ENCODE measurements at regions not wholly inside any gene's neighbourhood (a gene's known extent, or its start where the extent isn't known, plus 50 kb on each side); places are given as distances from the start of the nearest gene placed in this dataset.

DNA sequence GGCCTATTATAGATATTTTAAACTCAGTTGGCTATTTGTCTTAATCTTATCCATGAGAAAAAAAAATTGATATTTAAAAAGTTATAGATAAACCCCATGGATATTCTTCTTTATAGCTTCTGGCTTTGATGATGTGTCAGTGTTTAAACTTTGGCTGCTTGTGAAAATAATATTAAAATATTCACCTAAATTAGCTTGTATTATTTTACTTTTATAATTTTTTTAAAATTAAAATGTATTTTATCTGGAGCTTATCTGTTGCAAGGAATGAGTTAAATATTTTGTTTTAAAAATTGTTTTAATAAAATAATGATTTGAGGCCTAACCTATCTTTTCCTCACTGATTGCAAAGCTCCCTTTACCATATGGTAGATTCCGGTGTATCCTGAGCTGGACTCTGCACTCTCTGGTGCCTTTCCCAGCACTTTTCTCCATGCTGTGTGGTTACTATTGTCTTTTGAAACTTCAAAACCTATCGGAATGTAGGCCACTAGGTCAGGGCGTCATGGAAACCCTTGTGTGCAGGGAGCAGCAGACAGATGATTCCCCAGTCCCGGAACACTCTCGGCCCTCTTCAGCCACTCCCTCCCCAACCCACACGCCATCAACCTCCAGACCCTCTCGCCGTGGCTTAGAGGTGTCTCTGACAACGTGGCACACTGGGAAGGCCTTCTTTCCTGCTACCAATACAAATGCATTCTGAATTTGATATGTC is 252.3 kb upstream of the ATP10A start:
- TF ChIP-seq, protein P1, sequence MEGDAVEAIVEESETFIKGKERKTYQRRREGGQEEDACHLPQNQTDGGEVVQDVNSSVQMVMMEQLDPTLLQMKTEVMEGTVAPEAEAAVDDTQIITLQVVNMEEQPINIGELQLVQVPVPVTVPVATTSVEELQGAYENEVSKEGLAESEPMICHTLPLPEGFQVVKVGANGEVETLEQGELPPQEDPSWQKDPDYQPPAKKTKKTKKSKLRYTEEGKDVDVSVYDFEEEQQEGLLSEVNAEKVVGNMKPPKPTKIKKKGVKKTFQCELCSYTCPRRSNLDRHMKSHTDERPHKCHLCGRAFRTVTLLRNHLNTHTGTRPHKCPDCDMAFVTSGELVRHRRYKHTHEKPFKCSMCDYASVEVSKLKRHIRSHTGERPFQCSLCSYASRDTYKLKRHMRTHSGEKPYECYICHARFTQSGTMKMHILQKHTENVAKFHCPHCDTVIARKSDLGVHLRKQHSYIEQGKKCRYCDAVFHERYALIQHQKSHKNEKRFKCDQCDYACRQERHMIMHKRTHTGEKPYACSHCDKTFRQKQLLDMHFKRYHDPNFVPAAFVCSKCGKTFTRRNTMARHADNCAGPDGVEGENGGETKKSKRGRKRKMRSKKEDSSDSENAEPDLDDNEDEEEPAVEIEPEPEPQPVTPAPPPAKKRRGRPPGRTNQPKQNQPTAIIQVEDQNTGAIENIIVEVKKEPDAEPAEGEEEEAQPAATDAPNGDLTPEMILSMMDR (IDR thresholded peaks at IDR 0.05), result no peak
- TF ChIP-seq POLR2A (IDR thresholded peaks at IDR 0.05), result no peak
- TF ChIP-seq POLR2AphosphoS5 (IDR thresholded peaks at IDR 0.05; ENCODE audit: insufficient read depth in 1 of 2, low read depth in 1 of 2), result no peak

Measured in vagina (tissue), 2 donors.